ENCODE measurements at regions not wholly inside any gene's neighbourhood (a gene's known extent, or its start where the extent isn't known, plus 50 kb on each side); places are given as distances from the start of the nearest gene placed in this dataset.

- WGBS, 3 donors, result 24 to 29% (median 25%) methylated on average over 2 of the region's 2 CpGs
- no peak for TF ChIP-seq CTCF (IDR thresholded peaks at IDR 0.05)
- no peak overlapping the region for H3K4me3 ChIP-seq
- no peaks in the 10 kb centered on the region for H3K9me3 ChIP-seq
- H3K27me3 ChIP-seq (ENCODE audit: insufficient read depth in 3 of 3, low read length in 2 of 3), result no peaks in the 10 kb centered on the region
- no peak overlapping the region for H3K27ac ChIP-seq
- ATAC-seq (no peak), DNase-seq (no peak)
- H3K36me3 ChIP-seq (ENCODE audit: insufficient read depth in 1 of 2, low read depth in 1 of 2), result no peaks in the 10 kb centered on the region
- H3K4me1 ChIP-seq, result no peaks in the 10 kb centered on the region
- intact Hi-C loops (cut with DNase I), result no loop called here
Observed at GRCh38 chr16:49051576-49051975, 230.1 kb downstream of the CBLN1 start.

- Histone ChIP-seq H3K4me3 (no peak overlapping the region), H3K27ac (no peak overlapping the region), H3K27me3 (ENCODE audit: insufficient read depth in 3 of 3, low read length in 2 of 3) (no peaks in the 10 kb centered on the region), H3K9me3 (no peaks in the 10 kb centered on the region), H3K4me1 (no peaks in the 10 kb centered on the region), H3K36me3 (ENCODE audit: insufficient read depth in 1 of 2, low read depth in 1 of 2) (no peaks in the 10 kb centered on the region)
- no peak for DNase-seq
- ATAC-seq, result no peak
- intact Hi-C loops (cut with DNase I), result no loop called here
- 49 to 80% (median 52%) methylated on average over 4 of the region's 4 CpGs for WGBS, 3 donors
- no peak for TF ChIP-seq CTCF (IDR thresholded peaks at IDR 0.05)
Observed at GRCh38 chr16:49050607-49051006, 231.0 kb downstream of the CBLN1 start.

- DNase-seq, result no peak
- 60 to 73% (median 70%) methylated on average over 3 of the region's 3 CpGs for WGBS, 3 donors
Observed at GRCh38 chr16:49049644-49050043, 232.0 kb downstream of the CBLN1 start.

GRCh38 chr16:49049191-49049590 lies 232.4 kb downstream of the CBLN1 start:
- intact Hi-C loops (cut with DNase I), result no loop called here
- H3K9me3 ChIP-seq, result no peaks in the 10 kb centered on the region
- TF ChIP-seq CTCF (IDR thresholded peaks at IDR 0.05), result no peak
- H3K4me1 ChIP-seq, result no peaks in the 10 kb centered on the region
- H3K27me3 ChIP-seq (ENCODE audit: insufficient read depth in 3 of 3, low read length in 2 of 3), result no peaks in the 10 kb centered on the region
- ATAC-seq (no peak), DNase-seq (no peak)
- H3K4me3 ChIP-seq, result no peak overlapping the region
- no peak overlapping the region for H3K27ac ChIP-seq
- H3K36me3 ChIP-seq (ENCODE audit: insufficient read depth in 1 of 2, low read depth in 1 of 2), result no peaks in the 10 kb centered on the region
- 56 to 59% (median 58%) methylated on average over 6 of the region's 6 CpGs for WGBS, 3 donors

More at GRCh38 chr16:49049644-49050043, 232.0 kb downstream of the CBLN1 start:
- Histone ChIP-seq H3K4me3 (no peak overlapping the region), H3K27ac (no peak overlapping the region), H3K36me3 (ENCODE audit: insufficient read depth in 1 of 2, low read depth in 1 of 2) (no peaks in the 10 kb centered on the region), H3K4me1 (no peaks in the 10 kb centered on the region), H3K9me3 (no peaks in the 10 kb centered on the region), H3K27me3 (ENCODE audit: insufficient read depth in 3 of 3, low read length in 2 of 3) (no peaks in the 10 kb centered on the region)
- no peak for ATAC-seq
- intact Hi-C loops (cut with DNase I), result no loop called here
- no peak for TF ChIP-seq CTCF (IDR thresholded peaks at IDR 0.05)

DNA sequence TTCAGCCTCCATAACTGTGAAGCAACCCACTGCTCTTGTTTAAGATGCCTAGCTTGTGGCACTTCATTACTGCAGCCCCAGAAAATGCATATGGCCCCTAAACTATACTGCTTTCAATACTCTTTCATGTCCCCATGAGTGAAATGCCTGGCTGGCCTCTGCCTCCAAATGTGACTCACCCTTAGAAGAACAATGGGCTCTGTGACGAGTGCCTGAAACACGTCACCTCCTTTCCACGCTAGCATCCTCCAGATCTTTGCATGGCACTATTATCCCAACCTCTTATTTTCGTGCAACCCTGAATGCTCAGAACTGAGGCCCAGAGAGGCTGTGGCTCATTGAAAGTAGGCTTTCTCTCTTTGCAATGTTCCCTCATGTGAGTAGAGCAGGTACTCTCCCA lies 233.1 kb downstream of the CBLN1 start:
- WGBS, 3 donors, result 61 to 64% (median 64%) methylated on average over 4 of the region's 4 CpGs
- DNase-seq, result no peak
- H3K27me3 ChIP-seq (ENCODE audit: insufficient read depth in 3 of 3, low read length in 2 of 3), result no peaks in the 10 kb centered on the region
- H3K36me3 ChIP-seq (ENCODE audit: insufficient read depth in 1 of 2, low read depth in 1 of 2), result no peaks in the 10 kb centered on the region
- no peaks in the 10 kb centered on the region for H3K4me1 ChIP-seq
- no peak for TF ChIP-seq CTCF (IDR thresholded peaks at IDR 0.05)
- intact Hi-C loops (cut with DNase I), result no loop called here
- no peak overlapping the region for H3K27ac ChIP-seq
- no peaks in the 10 kb centered on the region for H3K9me3 ChIP-seq
- H3K4me3 ChIP-seq, result no peak overlapping the region
- ATAC-seq, result no peak

Data from psoas muscle (tissue), 7 donors.